ENCODE measurements at regions not wholly inside any gene's neighbourhood (a gene's known extent, or its start where the extent isn't known, plus 50 kb on each side); places are given as distances from the start of the nearest gene placed in this dataset.
A peak's percentile ranks its signal among the peaks of the same experiment; 100 is the strongest.

DNA sequence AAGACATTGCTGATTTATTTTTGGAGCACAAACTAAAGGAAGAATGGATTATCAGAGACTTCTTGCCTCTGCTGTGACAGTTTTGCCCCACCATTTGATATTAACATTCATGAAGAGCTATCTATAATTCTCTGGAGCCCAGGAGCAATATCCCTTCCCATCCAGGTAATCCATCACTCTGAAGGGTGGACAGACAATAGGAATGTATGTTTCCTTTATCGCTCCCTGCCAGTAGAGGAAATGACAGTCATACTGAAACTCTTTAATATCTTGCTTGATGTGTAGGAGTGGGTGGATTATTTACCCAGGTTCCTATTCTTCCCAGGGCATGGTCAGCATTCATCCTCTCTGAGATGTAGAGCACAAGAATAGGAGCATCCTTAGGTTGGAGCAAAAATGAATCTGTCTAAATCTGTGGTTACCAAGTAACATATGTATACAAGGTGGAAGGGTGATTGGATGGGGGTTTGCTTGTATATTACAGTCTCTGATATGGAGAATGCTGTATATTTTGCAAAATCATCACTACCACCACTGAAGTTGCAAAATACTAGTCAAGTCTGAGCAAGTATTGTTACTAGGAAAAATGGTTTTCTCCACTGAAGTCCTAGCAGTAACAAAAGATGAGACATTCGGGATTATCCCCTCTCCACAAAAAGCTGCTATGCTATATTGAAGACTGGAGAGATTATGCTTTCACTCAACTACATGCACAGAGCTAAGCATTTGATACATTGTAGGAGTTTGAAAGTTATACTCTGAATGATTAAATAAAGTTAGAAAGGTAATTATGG is 151.6 kb downstream of the CBLL2 start:
- Histone ChIP-seq H3K27me3 (ENCODE audit: insufficient read depth, poor library complexity, severe bottlenecking) (no peaks in the 10 kb centered on the region), H3K4me3 (ENCODE audit: severe bottlenecking) (no peak overlapping the region), H3K27ac (ENCODE audit: poor library complexity, severe bottlenecking) (peak overlapping the region; percentile 33), H3K9me3 (ENCODE audit: severe bottlenecking) (no peaks in the 10 kb centered on the region), H3K36me3 (ENCODE audit: low read depth) (no peaks in the 10 kb centered on the region), H3K4me1 (ENCODE audit: insufficient read depth, poor library complexity, severe bottlenecking) (peaks cover 8% of the 10 kb centered on the region)
- DNase-seq (ENCODE audit: low spot score) (no peak), ATAC-seq (ENCODE audit: low read depth) (0 out of 3 replicates have a peak, but pooled peaks have one; percentile 17)
- TF ChIP-seq, protein P1, sequence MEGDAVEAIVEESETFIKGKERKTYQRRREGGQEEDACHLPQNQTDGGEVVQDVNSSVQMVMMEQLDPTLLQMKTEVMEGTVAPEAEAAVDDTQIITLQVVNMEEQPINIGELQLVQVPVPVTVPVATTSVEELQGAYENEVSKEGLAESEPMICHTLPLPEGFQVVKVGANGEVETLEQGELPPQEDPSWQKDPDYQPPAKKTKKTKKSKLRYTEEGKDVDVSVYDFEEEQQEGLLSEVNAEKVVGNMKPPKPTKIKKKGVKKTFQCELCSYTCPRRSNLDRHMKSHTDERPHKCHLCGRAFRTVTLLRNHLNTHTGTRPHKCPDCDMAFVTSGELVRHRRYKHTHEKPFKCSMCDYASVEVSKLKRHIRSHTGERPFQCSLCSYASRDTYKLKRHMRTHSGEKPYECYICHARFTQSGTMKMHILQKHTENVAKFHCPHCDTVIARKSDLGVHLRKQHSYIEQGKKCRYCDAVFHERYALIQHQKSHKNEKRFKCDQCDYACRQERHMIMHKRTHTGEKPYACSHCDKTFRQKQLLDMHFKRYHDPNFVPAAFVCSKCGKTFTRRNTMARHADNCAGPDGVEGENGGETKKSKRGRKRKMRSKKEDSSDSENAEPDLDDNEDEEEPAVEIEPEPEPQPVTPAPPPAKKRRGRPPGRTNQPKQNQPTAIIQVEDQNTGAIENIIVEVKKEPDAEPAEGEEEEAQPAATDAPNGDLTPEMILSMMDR (IDR thresholded peaks at IDR 0.05; ENCODE audit: poor library complexity, severe bottlenecking) = no peak

DNA sequence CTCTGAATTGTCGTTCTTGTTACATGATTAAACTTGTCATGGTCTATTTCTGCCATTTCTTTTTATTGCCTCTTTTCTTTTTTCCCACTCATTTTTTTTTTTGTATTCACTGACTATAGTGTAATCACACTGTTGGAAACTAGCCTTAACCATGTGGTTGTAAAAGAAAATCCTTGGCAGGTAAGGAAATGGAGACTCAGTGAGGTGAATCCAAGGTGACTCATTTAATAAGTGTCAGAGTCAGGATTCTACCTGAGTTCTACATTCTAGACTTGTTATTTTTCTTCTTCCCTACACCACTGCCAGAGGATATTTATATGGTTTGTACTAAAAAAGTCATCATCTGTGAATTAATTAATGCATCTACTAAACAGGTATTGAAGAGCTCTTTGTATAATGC is 152.2 kb downstream of the CBLL2 start:
- H3K27me3 ChIP-seq (ENCODE audit: insufficient read depth, poor library complexity, severe bottlenecking) = no peaks in the 10 kb centered on the region
- DNase-seq (ENCODE audit: low spot score) (no peak), ATAC-seq (ENCODE audit: low read depth) (peak; percentile 59; the same call in 2 of the 3 replicates)
- H3K4me1 ChIP-seq (ENCODE audit: insufficient read depth, poor library complexity, severe bottlenecking) = peaks cover 8% of the 10 kb centered on the region
- no peaks in the 10 kb centered on the region for H3K9me3 ChIP-seq (ENCODE audit: severe bottlenecking)
- H3K27ac ChIP-seq (ENCODE audit: poor library complexity, severe bottlenecking) = peak overlapping the region; percentile 33
- no peak overlapping the region for H3K4me3 ChIP-seq (ENCODE audit: severe bottlenecking)
- H3K36me3 ChIP-seq (ENCODE audit: low read depth) = no peaks in the 10 kb centered on the region
- TF ChIP-seq, protein P1 (IDR thresholded peaks at IDR 0.05; ENCODE audit: poor library complexity, severe bottlenecking) = no peak

DNA sequence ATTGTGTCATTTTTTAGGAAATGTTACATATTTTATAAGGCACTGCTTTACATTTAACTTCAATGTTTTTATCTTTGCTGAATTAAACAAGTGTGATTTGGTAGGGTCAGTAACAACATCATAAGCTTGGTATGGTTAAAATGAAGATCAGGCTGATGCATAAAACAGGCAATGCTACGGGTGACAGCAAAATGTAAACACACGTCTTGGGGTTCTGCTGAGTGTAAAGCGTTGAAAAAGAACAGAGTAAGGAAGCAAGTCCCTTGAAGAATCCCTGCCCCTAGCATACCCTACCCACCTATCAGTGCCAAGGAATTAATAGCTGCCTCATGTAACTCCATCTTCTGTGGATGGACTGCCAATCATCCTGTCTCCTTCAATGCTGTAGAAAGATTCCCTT is 157.0 kb downstream of the CBLL2 start:
- Histone ChIP-seq H3K4me1 (ENCODE audit: insufficient read depth, poor library complexity, severe bottlenecking) (peaks cover 2% of the 10 kb centered on the region), H3K36me3 (ENCODE audit: low read depth) (no peaks in the 10 kb centered on the region), H3K27ac (ENCODE audit: poor library complexity, severe bottlenecking) (no peak overlapping the region), H3K9me3 (ENCODE audit: severe bottlenecking) (no peaks in the 10 kb centered on the region), H3K27me3 (ENCODE audit: insufficient read depth, poor library complexity, severe bottlenecking) (no peaks in the 10 kb centered on the region), H3K4me3 (ENCODE audit: severe bottlenecking) (no peak overlapping the region)
- ATAC-seq (ENCODE audit: low read depth) = no peak
- TF ChIP-seq, protein P1 (IDR thresholded peaks at IDR 0.05; ENCODE audit: poor library complexity, severe bottlenecking) = no peak
- DNase-seq (ENCODE audit: low spot score) = no peak

DNA sequence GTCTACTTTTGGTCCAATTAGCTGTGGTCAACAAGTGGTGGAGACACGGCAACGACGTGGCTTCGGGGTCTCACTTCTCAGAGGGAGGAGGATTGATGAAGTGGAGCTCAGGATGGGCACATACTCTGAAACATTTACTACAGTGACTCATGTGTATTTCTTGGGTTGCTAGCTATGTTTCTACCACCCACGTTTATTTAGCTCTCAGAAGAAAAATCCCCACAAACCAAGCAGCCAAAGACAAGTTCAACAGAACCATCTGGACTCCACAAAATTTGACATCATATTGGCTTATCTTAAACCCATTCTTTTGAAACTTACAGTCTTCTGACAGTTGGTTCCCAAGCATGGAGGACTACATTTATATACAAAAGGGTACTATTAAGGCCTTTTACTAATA is 158.0 kb downstream of the CBLL2 start:
- H3K4me3 ChIP-seq (ENCODE audit: severe bottlenecking) = no peak overlapping the region
- H3K36me3 ChIP-seq (ENCODE audit: low read depth) = no peaks in the 10 kb centered on the region
- no peaks in the 10 kb centered on the region for H3K9me3 ChIP-seq (ENCODE audit: severe bottlenecking)
- H3K4me1 ChIP-seq (ENCODE audit: insufficient read depth, poor library complexity, severe bottlenecking) = no peaks in the 10 kb centered on the region
- DNase-seq (ENCODE audit: low spot score) = no peak
- TF ChIP-seq, protein P1 (IDR thresholded peaks at IDR 0.05; ENCODE audit: poor library complexity, severe bottlenecking) = no peak
- no peak for ATAC-seq (ENCODE audit: low read depth)
- H3K27ac ChIP-seq (ENCODE audit: poor library complexity, severe bottlenecking) = no peak overlapping the region
- H3K27me3 ChIP-seq (ENCODE audit: insufficient read depth, poor library complexity, severe bottlenecking) = no peaks in the 10 kb centered on the region
